Epithelial cell of proximal tubule (primary cell): ENCODE measurements at regions not wholly inside any gene's neighbourhood (a gene's known extent, or its start where the extent isn't known, plus 50 kb on each side); places are given as distances from the start of the nearest gene placed in this dataset.

Experiments used
- DNase-seq: peaks from one replicate; pipeline ENCODE4 v3.0.0-alpha.2; 2011; ENCODE audit warnings: low read depth
- H3K4me3 ChIP-seq: 2 replicates; pipeline ENCODE4 v1.5.1; 2011; ENCODE audit warnings: low read depth, mild to moderate bottlenecking, low read length
- CTCF ChIP-seq: conservative IDR thresholded peaks from 2 replicates; pipeline ENCODE4 v1.5.1; 2012; ENCODE audit warnings: low read depth, mild to moderate bottlenecking, low read length

DNA sequence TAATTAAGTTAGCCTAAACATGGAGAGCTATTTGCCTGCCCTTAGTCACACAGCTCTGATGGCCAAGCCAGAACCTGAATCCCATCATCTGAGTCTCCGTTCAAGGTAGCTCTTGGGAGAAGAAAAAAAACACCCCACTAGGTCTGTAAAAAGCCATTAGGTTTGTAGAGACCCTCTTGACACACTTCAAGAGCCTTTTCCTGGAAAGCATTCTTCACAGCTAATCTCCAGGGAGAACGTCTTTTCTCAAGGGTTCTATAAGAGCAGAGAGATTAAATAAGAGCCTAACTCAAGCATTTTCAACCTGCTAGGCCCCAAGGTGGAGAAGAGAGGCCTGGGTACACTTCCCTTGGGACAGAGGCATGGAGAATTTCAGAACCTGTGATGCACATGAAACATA, 61.6 kb upstream of the NAV2 start:
- no peak overlapping the region for H3K4me3 ChIP-seq
- no peak for TF ChIP-seq CTCF
- DNase-seq: no peak

GRCh38 chr11:19650467-19650866, 62.2 kb upstream of the NAV2 start:
- no peak for DNase-seq

DNA sequence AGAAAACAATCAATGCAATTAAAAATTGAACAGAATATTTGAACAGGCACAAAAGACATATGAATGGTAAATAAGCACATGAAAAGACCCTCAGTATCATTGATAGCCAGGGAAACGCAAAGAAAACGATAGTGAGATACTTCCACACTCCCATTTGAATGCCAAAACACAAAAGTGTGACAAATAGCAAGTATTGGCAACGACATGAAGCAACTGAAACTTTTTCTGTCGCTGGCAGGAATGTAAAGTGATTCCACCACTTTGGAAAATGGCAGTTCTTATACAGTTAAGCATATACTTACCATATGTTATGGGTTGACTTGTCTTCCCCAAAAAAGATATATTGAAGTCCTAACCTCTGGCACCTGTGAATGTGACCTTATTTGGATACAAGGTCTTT, 62.9 kb upstream of the NAV2 start:
- DNase-seq: no peak
- H3K4me3 ChIP-seq: no peak overlapping the region
- TF ChIP-seq CTCF: no peak

More at GRCh38 chr11:19650467-19650866, 62.2 kb upstream of the NAV2 start:
- H3K4me3 ChIP-seq: no peak overlapping the region
- no peak for TF ChIP-seq CTCF

DNA sequence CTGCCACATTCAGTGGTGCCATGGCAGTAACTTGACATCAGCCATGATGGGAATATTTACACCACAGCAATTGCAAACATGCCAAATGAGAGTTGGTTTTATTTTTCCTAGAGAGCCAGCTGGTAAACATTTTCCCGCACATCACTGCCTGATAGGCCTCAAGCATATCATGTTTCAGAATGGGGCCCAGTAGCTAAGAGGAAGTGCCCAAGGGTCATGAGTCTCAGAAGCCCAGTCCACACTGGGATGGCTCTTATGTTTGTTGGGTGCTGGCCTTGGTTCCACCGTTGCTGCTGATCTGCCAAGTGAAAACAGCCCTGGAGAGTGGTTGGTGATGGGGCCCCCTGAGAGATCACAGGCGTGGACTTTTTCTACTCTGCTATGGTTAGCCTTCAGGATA, 64.3 kb upstream of the NAV2 start:
- TF ChIP-seq CTCF: no peak
- DNase-seq: no peak

GRCh38 chr11:19647816-19648215, 64.8 kb upstream of the NAV2 start:
- no peak for DNase-seq
- no peak overlapping the region for H3K4me3 ChIP-seq
- no peak for TF ChIP-seq CTCF

More for the DNA sequence above, 64.3 kb upstream of the NAV2 start:
- H3K4me3 ChIP-seq: no peak overlapping the region

GRCh38 chr11:19646921-19647320, 65.7 kb upstream of the NAV2 start:
- H3K4me3 ChIP-seq: no peak overlapping the region
- peak; percentile 10 for TF ChIP-seq CTCF
- DNase-seq: peak; percentile 55

DNA sequence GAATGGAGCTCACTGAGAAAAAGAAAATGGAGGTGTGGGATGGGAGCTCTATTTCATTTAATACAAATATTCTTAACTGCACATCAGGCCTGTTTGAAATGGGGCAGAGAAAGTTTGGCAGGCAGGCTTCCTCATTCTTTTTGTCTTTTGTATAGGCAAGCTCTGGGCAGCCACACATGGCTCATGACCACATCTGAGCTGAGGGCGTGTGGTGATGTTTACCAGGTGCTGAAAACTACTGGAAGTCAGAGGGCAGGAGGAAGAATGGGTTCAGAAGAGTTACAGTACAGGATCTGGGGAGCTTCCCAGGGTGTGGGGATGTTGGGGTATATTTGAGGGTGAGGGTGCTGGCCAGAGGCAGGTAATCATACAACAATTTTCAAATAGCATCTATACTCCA, 66.3 kb upstream of the NAV2 start:
- no peak for DNase-seq
- no peak for TF ChIP-seq CTCF
- H3K4me3 ChIP-seq: no peak overlapping the region
